ENCODE measurements at regions not wholly inside any gene's neighbourhood (a gene's known extent, or its start where the extent isn't known, plus 50 kb on each side); places are given as distances from the start of the nearest gene placed in this dataset.
"Not testable (repeated sequence)": the region's sequence is repeated elsewhere in the genome, so short reads cannot be mapped to it uniquely, and the experiment has no call there.

- ATAC-seq (ENCODE audit: insufficient number of reproducible peaks, low FRiP score, low read depth): no peak
- peaks cover 0 to 6% of the 10 kb centered on the region in 2 donors for H3K4me1 ChIP-seq (ENCODE audit: control insufficient read depth in 1 of 2, low read depth in 2 of 2)
- peaks cover 2% of the 10 kb centered on the region for H3K36me3 ChIP-seq
These were observed 186.7 kb downstream of the LARP7 start for GRCh38 chr4:112823606-112824005.

DNA sequence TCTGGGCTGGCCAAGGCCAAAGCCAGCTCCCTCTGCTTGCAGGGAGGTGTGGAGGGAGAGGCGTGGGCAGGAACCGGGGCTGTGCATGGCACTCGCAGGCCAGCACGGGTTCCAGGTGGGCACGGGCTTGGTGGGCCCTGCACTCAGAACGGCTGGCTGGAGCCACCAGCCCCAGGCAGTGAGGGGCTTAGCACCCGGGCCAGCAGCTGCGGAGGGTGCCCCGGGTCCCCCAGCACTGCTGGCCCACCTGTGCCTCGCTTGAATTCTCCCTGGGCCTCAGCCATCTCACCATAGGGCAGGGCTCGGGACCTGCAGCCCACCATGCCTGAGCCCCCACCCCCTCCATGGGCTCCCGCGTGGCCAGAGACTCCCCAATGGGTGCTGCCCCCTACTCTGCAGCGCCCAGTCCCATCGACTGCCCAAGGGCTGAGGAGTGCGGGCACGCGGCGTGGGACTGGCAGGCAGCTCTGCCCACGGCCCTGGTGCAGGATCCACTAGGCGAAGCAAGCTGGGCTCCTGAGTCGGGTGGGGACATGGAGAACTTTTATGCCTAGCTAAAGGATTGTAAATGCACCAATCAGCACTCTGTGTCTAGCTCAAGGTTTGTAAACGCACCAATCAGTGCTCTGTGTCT is 193.9 kb downstream of the LARP7 start:
- no peak for ATAC-seq (ENCODE audit: insufficient number of reproducible peaks, low FRiP score, low read depth)
- Histone ChIP-seq H3K27me3 (replicated peaks; ENCODE audit: insufficient read depth) (no peaks in the 10 kb centered on the region), H3K27ac (no peak overlapping the region), H3K4me1 (ENCODE audit: control insufficient read depth in 1 of 2, low read depth in 2 of 2) (peaks cover 0 to 12% of the 10 kb centered on the region in 2 donors), H3K9me3 (no peaks in the 10 kb centered on the region), H3K36me3 (peaks cover 2% of the 10 kb centered on the region), H3K4me3 (no peak overlapping the region)
- DNase-seq (ENCODE audit: low spot score): no peak
- TF ChIP-seq, protein P1, sequence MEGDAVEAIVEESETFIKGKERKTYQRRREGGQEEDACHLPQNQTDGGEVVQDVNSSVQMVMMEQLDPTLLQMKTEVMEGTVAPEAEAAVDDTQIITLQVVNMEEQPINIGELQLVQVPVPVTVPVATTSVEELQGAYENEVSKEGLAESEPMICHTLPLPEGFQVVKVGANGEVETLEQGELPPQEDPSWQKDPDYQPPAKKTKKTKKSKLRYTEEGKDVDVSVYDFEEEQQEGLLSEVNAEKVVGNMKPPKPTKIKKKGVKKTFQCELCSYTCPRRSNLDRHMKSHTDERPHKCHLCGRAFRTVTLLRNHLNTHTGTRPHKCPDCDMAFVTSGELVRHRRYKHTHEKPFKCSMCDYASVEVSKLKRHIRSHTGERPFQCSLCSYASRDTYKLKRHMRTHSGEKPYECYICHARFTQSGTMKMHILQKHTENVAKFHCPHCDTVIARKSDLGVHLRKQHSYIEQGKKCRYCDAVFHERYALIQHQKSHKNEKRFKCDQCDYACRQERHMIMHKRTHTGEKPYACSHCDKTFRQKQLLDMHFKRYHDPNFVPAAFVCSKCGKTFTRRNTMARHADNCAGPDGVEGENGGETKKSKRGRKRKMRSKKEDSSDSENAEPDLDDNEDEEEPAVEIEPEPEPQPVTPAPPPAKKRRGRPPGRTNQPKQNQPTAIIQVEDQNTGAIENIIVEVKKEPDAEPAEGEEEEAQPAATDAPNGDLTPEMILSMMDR (IDR thresholded peaks at IDR 0.05): no peak

More at GRCh38 chr4:112823606-112824005, 186.7 kb downstream of the LARP7 start:
- H3K4me3 ChIP-seq: no peak overlapping the region
- no peak for DNase-seq (ENCODE audit: low spot score)
- TF ChIP-seq, protein P1 (IDR thresholded peaks at IDR 0.05): no peak
- H3K27ac ChIP-seq: no peak overlapping the region
- H3K9me3 ChIP-seq: no peaks in the 10 kb centered on the region
- no peaks in the 10 kb centered on the region for H3K27me3 ChIP-seq (replicated peaks; ENCODE audit: insufficient read depth)

DNA sequence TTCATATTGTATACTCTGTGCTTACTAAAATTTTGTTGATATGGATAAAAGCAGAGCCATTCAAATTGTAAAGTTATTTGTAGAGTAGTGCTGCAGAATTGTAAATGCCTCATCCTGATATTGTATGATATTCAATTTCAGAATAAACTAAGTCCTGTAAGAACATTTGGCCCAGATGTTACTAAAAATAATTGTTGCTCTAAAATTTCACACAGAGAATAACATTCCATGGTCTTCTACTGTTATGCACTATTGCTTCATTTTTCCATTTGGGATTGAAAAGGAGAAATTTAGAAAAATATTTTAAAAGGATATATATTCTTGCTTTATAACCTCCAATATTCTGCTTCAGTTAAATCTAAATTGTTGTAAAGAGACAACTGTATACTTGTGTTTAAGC is 195.6 kb downstream of the LARP7 start:
- Histone ChIP-seq H3K9me3 (no peaks in the 10 kb centered on the region), H3K27me3 (replicated peaks; ENCODE audit: insufficient read depth) (no peaks in the 10 kb centered on the region), H3K4me3 (no peak overlapping the region), H3K27ac (no peak overlapping the region), H3K36me3 (no peaks in the 10 kb centered on the region), H3K4me1 (ENCODE audit: control insufficient read depth in 1 of 2, low read depth in 2 of 2) (peaks cover 0 to 12% of the 10 kb centered on the region in 2 donors)
- no peak for DNase-seq (ENCODE audit: low spot score)
- no peak for ATAC-seq (ENCODE audit: insufficient number of reproducible peaks, low FRiP score, low read depth)
- TF ChIP-seq, protein P1 (IDR thresholded peaks at IDR 0.05): no peak

DNA sequence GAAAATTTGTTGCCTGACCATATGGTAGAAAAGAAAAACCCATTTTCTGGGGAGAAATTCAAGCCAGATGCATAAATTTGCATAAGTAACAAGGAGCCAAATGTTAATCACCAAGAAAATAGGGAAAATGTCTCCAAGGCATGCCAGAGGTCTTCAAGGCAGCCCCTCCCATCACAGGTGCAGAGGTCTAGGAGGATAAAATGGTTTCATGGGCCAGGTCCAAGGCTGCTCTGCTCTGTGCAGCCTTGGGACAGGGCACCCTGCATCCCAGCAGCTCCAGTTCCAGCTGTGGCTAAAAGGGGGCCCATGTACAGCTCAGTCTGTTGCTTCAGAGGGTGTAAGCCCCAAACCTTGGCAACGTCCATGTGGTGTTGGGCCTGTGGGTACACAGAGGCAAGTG is 200.0 kb downstream of the LARP7 start:
- H3K4me1 ChIP-seq (ENCODE audit: control insufficient read depth in 1 of 2, low read depth in 2 of 2): peaks cover 0 to 11% of the 10 kb centered on the region in 2 donors
- H3K36me3 ChIP-seq: no peaks in the 10 kb centered on the region
- ATAC-seq (ENCODE audit: insufficient number of reproducible peaks, low FRiP score, low read depth) (no peak), DNase-seq (ENCODE audit: low spot score) (no peak)
- H3K9me3 ChIP-seq: no peaks in the 10 kb centered on the region
- H3K4me3 ChIP-seq: no peak overlapping the region
- no peak overlapping the region for H3K27ac ChIP-seq
- no peaks in the 10 kb centered on the region for H3K27me3 ChIP-seq (replicated peaks; ENCODE audit: insufficient read depth)
- TF ChIP-seq, protein P1 (IDR thresholded peaks at IDR 0.05): no peak

DNA sequence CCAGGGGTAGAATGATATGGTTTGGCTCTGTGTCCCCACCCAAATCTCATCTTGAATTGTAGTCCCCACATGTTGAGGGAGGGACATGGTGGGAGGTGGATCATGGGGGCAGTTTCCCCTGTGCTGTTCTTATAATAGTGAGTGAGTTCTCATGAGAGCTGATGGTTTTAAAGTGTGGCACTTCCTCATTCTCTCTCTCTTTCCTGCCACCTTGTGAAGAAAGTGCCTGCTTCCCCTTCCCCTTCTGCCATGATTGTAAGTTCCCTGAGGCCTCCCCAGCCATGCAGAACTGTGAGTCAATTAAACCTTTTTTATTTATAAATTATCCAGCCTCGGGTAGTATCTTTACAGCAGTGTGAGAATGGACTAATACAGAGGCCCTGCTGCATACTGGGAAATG is 201.1 kb downstream of the LARP7 start:
- not testable (repeated sequence) for H3K4me3 ChIP-seq; H3K36me3 ChIP-seq; H3K9me3 ChIP-seq; ATAC-seq (ENCODE audit: insufficient number of reproducible peaks, low FRiP score, low read depth); DNase-seq (ENCODE audit: low spot score); H3K4me1 ChIP-seq (ENCODE audit: control insufficient read depth in 1 of 2, low read depth in 2 of 2); H3K27ac ChIP-seq; H3K27me3 ChIP-seq (replicated peaks; ENCODE audit: insufficient read depth)

DNA sequence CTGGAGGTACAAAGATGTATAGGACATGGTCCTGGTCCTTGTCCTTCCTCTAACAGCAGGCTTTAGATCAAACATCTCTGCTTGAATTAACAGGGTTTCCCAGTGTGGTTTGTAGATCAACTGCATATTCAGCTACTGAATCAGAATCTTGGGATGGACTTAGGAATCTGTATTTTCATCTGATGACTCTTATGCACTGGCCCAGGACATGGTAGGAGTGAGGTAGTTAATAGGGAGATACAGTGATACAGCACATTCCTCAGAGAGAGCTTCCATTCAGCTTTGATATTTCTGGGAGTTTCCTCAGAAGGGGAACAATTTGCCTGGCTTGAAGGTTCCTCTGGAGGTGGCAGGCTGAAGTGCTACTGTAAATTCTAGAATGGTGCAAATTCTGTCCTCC is 203.1 kb downstream of the LARP7 start:
- DNase-seq (ENCODE audit: low spot score) (no peak), ATAC-seq (ENCODE audit: insufficient number of reproducible peaks, low FRiP score, low read depth) (no peak)
- Histone ChIP-seq H3K4me3 (no peak overlapping the region), H3K27me3 (replicated peaks; ENCODE audit: insufficient read depth) (no peaks in the 10 kb centered on the region), H3K4me1 (ENCODE audit: control insufficient read depth in 1 of 2, low read depth in 2 of 2) (no peaks in the 10 kb centered on the region), H3K36me3 (no peaks in the 10 kb centered on the region), H3K27ac (no peak overlapping the region), H3K9me3 (no peaks in the 10 kb centered on the region)
- TF ChIP-seq, protein P1 (IDR thresholded peaks at IDR 0.05): no peak
